ENCODE measurements at regions not wholly inside any gene's neighbourhood (a gene's known extent, or its start where the extent isn't known, plus 50 kb on each side); places are given as distances from the start of the nearest gene placed in this dataset.

DNA sequence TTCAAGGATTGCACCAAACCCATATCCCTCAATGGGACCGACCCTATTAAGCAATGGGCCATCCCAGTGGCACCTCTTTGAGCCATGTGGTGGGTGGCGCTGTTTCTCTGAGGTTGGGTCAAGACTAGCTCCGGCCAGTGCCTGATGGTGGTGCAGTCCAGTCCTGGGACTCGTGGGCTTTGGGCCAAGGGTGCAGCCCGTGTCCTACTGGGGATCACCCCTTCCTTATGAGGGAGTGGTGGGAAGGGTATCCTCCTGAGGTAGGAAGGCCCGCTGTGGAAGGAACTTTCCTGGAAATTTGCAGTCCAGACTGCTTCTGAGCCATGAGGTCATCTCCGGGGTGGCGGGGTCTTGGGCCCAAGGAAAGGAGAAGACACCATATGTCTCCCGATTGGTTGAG lies 231.6 kb downstream of the SNRPN start:
- DNase-seq (ENCODE audit: low read depth): no peak
- TF ChIP-seq, protein P1, sequence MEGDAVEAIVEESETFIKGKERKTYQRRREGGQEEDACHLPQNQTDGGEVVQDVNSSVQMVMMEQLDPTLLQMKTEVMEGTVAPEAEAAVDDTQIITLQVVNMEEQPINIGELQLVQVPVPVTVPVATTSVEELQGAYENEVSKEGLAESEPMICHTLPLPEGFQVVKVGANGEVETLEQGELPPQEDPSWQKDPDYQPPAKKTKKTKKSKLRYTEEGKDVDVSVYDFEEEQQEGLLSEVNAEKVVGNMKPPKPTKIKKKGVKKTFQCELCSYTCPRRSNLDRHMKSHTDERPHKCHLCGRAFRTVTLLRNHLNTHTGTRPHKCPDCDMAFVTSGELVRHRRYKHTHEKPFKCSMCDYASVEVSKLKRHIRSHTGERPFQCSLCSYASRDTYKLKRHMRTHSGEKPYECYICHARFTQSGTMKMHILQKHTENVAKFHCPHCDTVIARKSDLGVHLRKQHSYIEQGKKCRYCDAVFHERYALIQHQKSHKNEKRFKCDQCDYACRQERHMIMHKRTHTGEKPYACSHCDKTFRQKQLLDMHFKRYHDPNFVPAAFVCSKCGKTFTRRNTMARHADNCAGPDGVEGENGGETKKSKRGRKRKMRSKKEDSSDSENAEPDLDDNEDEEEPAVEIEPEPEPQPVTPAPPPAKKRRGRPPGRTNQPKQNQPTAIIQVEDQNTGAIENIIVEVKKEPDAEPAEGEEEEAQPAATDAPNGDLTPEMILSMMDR (IDR thresholded peaks at IDR 0.05; ENCODE audit: low read length, missing control alignments): no peak
- no peak overlapping the region for H3K4me3 ChIP-seq (replicated peaks; ENCODE audit: low read depth, low read length)

DNA sequence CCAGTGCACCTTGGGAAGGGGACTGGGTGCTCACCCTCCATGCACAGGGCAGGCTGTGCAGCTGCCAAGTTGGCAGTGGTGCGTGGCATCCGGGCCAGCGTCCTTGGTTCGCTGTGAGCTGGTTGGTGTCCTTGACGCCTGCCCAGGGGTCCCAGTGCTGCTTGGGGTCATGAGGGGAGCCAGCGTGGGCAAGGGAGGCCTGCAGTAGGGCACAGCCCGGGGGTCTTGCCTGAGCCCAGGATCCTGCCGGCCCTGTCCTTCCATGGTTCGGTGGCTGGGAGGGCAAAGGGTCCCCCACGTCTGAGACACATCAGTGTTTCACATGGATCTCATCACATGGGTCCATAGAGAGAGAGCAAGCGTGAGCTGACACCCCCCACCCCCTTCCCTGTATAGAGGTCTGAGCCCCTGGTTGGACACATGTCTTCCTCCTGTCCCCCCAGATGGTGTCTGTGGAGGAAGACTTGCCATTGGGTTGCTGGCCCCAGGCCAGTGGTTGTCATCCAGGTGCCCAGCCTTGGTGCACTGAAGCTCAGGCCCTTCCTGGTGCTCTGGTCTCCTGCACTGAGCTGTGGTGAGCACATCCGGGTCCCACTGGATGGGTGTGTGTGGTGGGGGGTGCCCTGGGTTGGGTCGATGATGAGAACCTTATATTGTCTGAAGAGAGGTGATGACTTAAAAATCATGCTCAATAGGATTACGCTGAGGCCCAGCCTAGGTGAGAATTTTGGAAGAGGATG lies 232.3 kb downstream of the SNRPN start:
- DNase-seq (ENCODE audit: low read depth): no peak
- TF ChIP-seq, protein P1 (IDR thresholded peaks at IDR 0.05; ENCODE audit: low read length, missing control alignments): no peak
- no peak overlapping the region for H3K4me3 ChIP-seq (replicated peaks; ENCODE audit: low read depth, low read length)

DNA sequence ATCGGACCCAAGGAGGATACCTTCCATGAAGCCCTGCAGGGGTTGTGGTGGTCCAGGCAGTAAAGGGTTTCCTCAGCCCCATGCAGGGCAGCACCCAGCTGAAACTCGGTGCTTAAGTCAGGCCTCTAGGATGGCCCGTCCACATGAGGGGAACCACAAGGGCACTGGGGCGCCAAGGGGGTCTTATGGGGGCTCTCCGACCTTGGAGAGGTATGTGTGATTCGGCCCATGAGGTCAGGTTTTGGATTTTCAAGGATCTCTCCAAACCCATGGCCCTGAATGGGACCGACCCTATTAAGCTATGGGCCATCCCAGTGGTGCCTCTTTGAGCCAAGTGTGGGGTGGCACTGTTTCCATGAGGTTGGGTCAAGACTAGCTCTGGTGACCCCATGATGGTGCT lies 233.3 kb downstream of the SNRPN start:
- no peak for DNase-seq (ENCODE audit: low read depth)

DNA sequence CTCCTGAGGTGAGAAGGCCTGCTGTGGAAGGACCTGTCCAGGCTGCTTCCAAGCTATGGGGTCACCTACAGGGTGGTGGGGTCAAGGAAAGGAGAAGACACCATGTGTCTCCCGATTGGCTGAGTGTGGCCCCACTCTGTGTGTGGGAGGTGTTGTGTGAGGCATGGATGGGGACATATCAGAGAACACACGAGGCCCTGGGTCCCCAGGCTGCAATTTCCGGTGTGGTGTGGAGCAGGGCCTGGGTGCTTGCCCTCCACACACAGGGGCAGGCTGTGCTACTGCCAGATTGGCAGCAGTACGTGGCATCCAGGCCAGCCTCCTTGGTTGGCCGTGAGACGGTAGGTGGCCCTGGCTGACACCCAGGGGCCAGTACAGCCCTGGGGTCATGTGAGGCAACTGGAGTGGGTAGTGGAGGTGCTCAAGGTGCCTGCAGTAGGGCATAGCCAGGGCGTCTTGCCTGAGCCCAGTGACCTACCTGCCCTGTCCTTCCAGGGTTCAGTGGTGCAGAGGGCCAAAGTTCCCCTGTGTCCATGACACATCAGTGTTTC lies 233.8 kb downstream of the SNRPN start:
- TF ChIP-seq, protein P1 (IDR thresholded peaks at IDR 0.05; ENCODE audit: low read length, missing control alignments): no peak
- H3K4me3 ChIP-seq (replicated peaks; ENCODE audit: low read depth, low read length): no peak overlapping the region
- DNase-seq (ENCODE audit: low read depth): no peak

More for the DNA sequence above, 233.3 kb downstream of the SNRPN start:
- H3K4me3 ChIP-seq (replicated peaks; ENCODE audit: low read depth, low read length): no peak overlapping the region
- TF ChIP-seq, protein P1 (IDR thresholded peaks at IDR 0.05; ENCODE audit: low read length, missing control alignments): no peak

DNA sequence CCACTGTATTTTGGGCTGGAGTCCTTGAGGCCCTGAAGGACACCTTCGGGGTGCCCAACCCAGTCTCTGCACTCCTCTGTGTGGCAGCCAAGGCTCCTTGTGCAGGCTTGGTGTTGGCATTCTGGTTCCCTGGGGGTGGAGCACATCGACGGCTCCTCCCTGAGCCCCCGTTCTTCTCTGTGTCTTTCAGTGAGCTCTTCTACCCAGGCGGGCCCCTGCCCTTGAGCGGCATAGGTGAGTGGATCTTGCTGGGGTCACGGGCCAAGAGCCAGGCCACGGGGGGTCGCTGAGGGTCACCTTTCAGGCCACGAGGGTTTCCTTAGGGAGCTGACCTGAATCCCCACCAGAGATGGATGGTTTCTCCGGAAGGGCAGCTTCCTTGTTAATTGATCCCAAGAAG lies 234.8 kb downstream of the SNRPN start:
- H3K4me3 ChIP-seq (replicated peaks; ENCODE audit: low read depth, low read length): no peak overlapping the region
- TF ChIP-seq, protein P1 (IDR thresholded peaks at IDR 0.05; ENCODE audit: low read length, missing control alignments): no peak
- DNase-seq (ENCODE audit: low read depth): no peak

DNA sequence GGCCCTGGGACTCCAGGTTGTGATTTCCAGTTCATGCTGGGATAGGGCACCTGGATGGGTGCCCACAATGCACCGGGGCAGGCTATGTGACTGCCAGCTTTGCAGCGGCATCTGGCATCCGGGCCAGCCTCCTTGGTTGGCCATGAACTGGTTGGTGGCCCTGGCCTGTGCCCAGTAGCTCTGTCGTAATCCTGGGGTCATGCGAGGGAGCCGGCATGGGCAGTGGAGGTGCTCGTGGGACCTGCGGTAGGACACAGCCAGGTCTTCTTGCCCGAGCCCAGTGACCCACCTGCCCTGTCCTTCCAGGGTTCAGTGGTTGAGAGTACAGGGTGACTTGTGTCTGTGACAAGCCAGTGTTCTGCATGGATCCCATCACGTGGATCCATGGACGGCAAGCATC lies 237.9 kb downstream of the SNRPN start:
- TF ChIP-seq, protein P1 (IDR thresholded peaks at IDR 0.05; ENCODE audit: low read length, missing control alignments): no peak
- no peak overlapping the region for H3K4me3 ChIP-seq (replicated peaks; ENCODE audit: low read depth, low read length)
- DNase-seq (ENCODE audit: low read depth): no peak

DNA sequence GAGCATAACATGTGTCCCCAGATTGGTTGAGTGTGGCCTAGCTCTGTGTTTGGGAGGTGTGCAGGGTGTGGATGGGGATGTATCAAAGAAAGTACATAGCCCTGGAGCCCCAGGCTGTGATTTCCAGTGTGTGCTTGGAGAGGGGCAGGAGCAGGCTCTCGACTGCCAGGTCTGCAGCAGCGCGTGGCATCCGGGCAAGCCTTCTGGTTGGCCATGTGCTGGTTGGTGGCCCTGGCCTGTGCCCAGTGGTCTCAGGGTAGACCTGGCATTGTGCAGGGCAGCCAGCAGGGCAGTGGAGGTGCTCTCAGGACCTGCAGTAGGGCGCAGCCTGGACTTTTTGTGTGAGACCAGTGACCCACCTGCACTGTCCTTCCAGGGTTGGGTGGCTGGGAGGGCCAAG lies 231.5 kb downstream of the UBE3A start:
- TF ChIP-seq, protein P1 (IDR thresholded peaks at IDR 0.05; ENCODE audit: low read length, missing control alignments): no peak
- DNase-seq (ENCODE audit: low read depth): no peak
- no peak overlapping the region for H3K4me3 ChIP-seq (replicated peaks; ENCODE audit: low read depth, low read length)
